A549 (cell line): ENCODE measurements at regions not wholly inside any gene's neighbourhood (a gene's known extent, or its start where the extent isn't known, plus 50 kb on each side); places are given as distances from the start of the nearest gene placed in this dataset.

Experiments
- ATAC-seq, 2 experiments: fragments of 200-7000 bp in 1 of 2; fragments of >200 bp in 1 of 2; cut with Nextera tagmentation in 1 of 2; cut with Tn5 transposase in 1 of 2; 3 replicates each; pipeline versions ENCODE4 v1.8.0 to v1.9.1; 2018 to 2020; ENCODE audit warnings: mild to moderate bottlenecking in 1 of 2, moderate library complexity in 1 of 2
- CTCF ChIA-PET: fragments of 300-600 bp; sonication (Branson Sonifier 250); formaldehyde crosslinking; extraction: SDS; loops from one replicate; lab custom pipeline; 2021; ENCODE audit warnings: antibody characterized with exemption, inconsistent platforms; lab: Yijun Ruan, JAX
- POLR2A ChIA-PET: fragments of 350-600 bp; formaldehyde crosslinking; extraction: SDS; loops from one replicate; lab custom pipeline; 2021; ENCODE audit warnings: antibody characterized with exemption, inconsistent platforms; lab: Yijun Ruan, JAX
- DNase-seq, 2 experiments: peaks; one replicate each; pipeline versions ENCODE4 v3.0.0 to v3.0.0-alpha.2; 2011 to 2016; ENCODE audit warnings: low read depth in 1 of 2, low spot score in 1 of 2
- FAIRE-seq: peaks from 2 replicates; lab custom pipeline; 2011; peaks lifted over from hg19 to GRCh38; lab: Jason Lieb, UNC
- H3K27ac ChIP-seq, 2 experiments: fragments of >200 bp; sonication (Bioruptor Twin); formaldehyde crosslinking; 3 replicates each; pipeline ENCODE4 v1.5.1; 2016 to 2017
- H3K4me1 ChIP-seq: fragments of >200 bp; sonication (Bioruptor Twin); formaldehyde crosslinking; 3 replicates; pipeline ENCODE4 v1.6.1; 2016
- H3K4me2 ChIP-seq: fragments of >200 bp; sonication (Bioruptor Twin); formaldehyde crosslinking; 3 replicates; pipeline ENCODE4 v1.6.1; 2016
- H3K4me3 ChIP-seq: fragments of >200 bp; sonication (Bioruptor Twin); formaldehyde crosslinking; 3 replicates; pipeline ENCODE4 v1.5.1; 2016
- H3K9me3 ChIP-seq: fragments of >200 bp; sonication (Bioruptor Twin); formaldehyde crosslinking; 3 replicates; pipeline ENCODE4 v1.6.1; 2016
- CBX2 ChIP-seq: fragments of 200-600 bp; sonication (generic); IDR thresholded peaks from 2 replicates; pipeline ENCODE4 v1.6.1; 2016; ENCODE audit warnings: low read depth, mild to moderate bottlenecking, borderline replicate concordance
- CEBPB ChIP-seq, 2 experiments: fragments of >200 bp in 1 of 2; sonication (Bioruptor Twin) in 1 of 2; formaldehyde crosslinking in 1 of 2; IDR thresholded peaks; 2 replicates each; pipeline ENCODE4 v1.6.1; 2012 to 2016
- CHD4 ChIP-seq: fragments of 200-600 bp; sonication (generic); IDR thresholded peaks from 2 replicates; pipeline ENCODE4 v1.6.1; 2016; ENCODE audit warnings: antibody characterized with exemption, mild to moderate bottlenecking, borderline replicate concordance
- E2F6 ChIP-seq: IDR thresholded peaks from 2 replicates; pipeline ENCODE4 v1.6.1; 2012; ENCODE audit warnings: low read depth, borderline replicate concordance
- EHF ChIP-seq: fragments of 250-450 bp; sonication (Bioruptor Pico); IDR thresholded peaks from 2 replicates; pipeline ENCODE4 v1.5.0; 2020; ENCODE audit warnings: mild to moderate bottlenecking
- ELK1 ChIP-seq: fragments of 150-350 bp; IDR thresholded peaks from 2 replicates; pipeline ENCODE4 v1.6.1; 2014; ENCODE audit warnings: low read depth, mild to moderate bottlenecking, low read length
- EP300 ChIP-seq, 2 experiments: fragments of >200 bp; sonication (Bioruptor Twin); formaldehyde crosslinking; IDR thresholded peaks; 2 replicates in 1 of 2; 3 replicates in 1 of 2; pipeline ENCODE4 v1.6.1; 2016 to 2017
- ESRRA ChIP-seq: fragments of 150-350 bp; IDR thresholded peaks from 2 replicates; pipeline ENCODE4 v1.6.1; 2014; ENCODE audit warnings: mild to moderate bottlenecking, low read length, borderline replicate concordance
- FOSB ChIP-seq: fragments of 250-450 bp; sonication (Bioruptor Pico); IDR thresholded peaks from 2 replicates; pipeline ENCODE4 v1.5.0; 2020; ENCODE audit warnings: mild to moderate bottlenecking, moderate library complexity
- FOSL2 ChIP-seq, 2 experiments: fragments of 450-650 bp in 1 of 2; fragments of >200 bp in 1 of 2; sonication (Bioruptor Twin) in 1 of 2; formaldehyde crosslinking; IDR thresholded peaks; 2 replicates each; pipeline versions ENCODE4 v1.5.0 to v1.6.1; 2016 to 2020; ENCODE audit warnings: mild to moderate bottlenecking in 1 of 2, moderate library complexity in 1 of 2
- GATA3 ChIP-seq: IDR thresholded peaks from 2 replicates; pipeline ENCODE4 v1.6.1; 2012; ENCODE audit warnings: borderline replicate concordance
- HMGXB4 ChIP-seq: fragments of 250-450 bp; sonication (Bioruptor Pico); IDR thresholded peaks from 2 replicates; pipeline ENCODE4 v1.5.0; 2021; ENCODE audit warnings: mild to moderate bottlenecking, moderate library complexity, borderline replicate concordance
- HOXB13 ChIP-seq: fragments of 250-450 bp; sonication (Bioruptor Pico); IDR thresholded peaks from 2 replicates; pipeline ENCODE4 v1.5.0; 2020; ENCODE audit warnings: low read depth, mild to moderate bottlenecking, moderate library complexity
- JUNB ChIP-seq: fragments of >200 bp; sonication (Bioruptor Twin); formaldehyde crosslinking; IDR thresholded peaks from 2 replicates; pipeline ENCODE4 v1.6.1; 2016
- MAZ ChIP-seq: fragments of 150-350 bp; IDR thresholded peaks from 2 replicates; pipeline ENCODE4 v1.6.1; 2014; ENCODE audit warnings: antibody characterized with exemption, low read depth, low read length, borderline replicate concordance
- NFE2L2 ChIP-seq: fragments of 150-350 bp; conservative IDR thresholded peaks from 2 replicates; pipeline ENCODE4 v1.6.1; 2014; ENCODE audit warnings: low read length
- PBX3 ChIP-seq: IDR thresholded peaks from 2 replicates; pipeline ENCODE4 v1.6.1; 2012
- PHF8 ChIP-seq: fragments of 200-600 bp; sonication (generic); IDR thresholded peaks from 2 replicates; pipeline ENCODE4 v1.6.1; 2016; ENCODE audit warnings: low read depth, mild to moderate bottlenecking, antibody characterized with exemption, moderate library complexity, borderline replicate concordance
- RCOR1 ChIP-seq: fragments of 150-350 bp; IDR thresholded peaks from 2 replicates; pipeline ENCODE4 v1.6.1; 2014; ENCODE audit warnings: antibody characterized with exemption, low read length, low read depth
- SMC3 ChIP-seq: fragments of >200 bp; sonication (Bioruptor Twin); formaldehyde crosslinking; IDR thresholded peaks from 3 replicates; pipeline ENCODE4 v1.6.1; 2018; ENCODE audit warnings: inconsistent platforms
- SREBF2 ChIP-seq: fragments of 450-650 bp; IDR thresholded peaks from 2 replicates; pipeline ENCODE4 v1.6.1; 2014; ENCODE audit warnings: mild to moderate bottlenecking, moderate library complexity
- TFCP2L1 ChIP-seq: fragments of 250-450 bp; sonication (Bioruptor Pico); IDR thresholded peaks from 2 replicates; pipeline ENCODE4 v1.5.0; 2021; ENCODE audit warnings: mild to moderate bottlenecking
- ZSCAN20 ChIP-seq: fragments of 250-450 bp; sonication (Bioruptor Pico); IDR thresholded peaks from 2 replicates; pipeline ENCODE4 v1.8.0; 2022; ENCODE audit warnings: mild to moderate bottlenecking, moderate library complexity
- WGBS: methylation state at CpG from one replicate; pipeline ENCODE4 v1.1.6; 2017; ENCODE audit errors: missing lambda C conversion rate; 5-methylcytosine and 5-hydroxymethylcytosine counted together
- TF ChIP-seq, protein P1 (sequence below): IDR thresholded peaks from 2 replicates; pipeline ENCODE4 v1.6.1; 2012

DNA sequence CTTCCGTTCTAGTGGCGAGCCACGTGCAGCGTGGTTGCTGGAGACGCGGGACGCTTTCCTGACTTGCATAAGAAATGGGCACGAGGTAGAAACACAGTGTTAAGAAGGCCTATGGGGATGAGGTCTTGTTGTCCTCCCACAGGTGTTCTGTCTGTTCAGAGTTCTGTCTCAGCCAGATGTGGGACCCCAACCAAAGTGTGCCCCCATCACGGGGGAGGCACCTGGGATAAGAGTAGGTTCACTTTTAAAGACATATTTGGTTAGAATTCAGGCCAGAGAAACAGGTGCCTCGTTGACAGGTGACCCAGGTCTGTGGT lies 56.0 kb upstream of the PITRM1 start (continued):
- TF ChIP-seq HMGXB4 (CRISPR knock-in tag), result no peak
- no peak for TF ChIP-seq HOXB13
- TF ChIP-seq MAZ, result no peak

DNA sequence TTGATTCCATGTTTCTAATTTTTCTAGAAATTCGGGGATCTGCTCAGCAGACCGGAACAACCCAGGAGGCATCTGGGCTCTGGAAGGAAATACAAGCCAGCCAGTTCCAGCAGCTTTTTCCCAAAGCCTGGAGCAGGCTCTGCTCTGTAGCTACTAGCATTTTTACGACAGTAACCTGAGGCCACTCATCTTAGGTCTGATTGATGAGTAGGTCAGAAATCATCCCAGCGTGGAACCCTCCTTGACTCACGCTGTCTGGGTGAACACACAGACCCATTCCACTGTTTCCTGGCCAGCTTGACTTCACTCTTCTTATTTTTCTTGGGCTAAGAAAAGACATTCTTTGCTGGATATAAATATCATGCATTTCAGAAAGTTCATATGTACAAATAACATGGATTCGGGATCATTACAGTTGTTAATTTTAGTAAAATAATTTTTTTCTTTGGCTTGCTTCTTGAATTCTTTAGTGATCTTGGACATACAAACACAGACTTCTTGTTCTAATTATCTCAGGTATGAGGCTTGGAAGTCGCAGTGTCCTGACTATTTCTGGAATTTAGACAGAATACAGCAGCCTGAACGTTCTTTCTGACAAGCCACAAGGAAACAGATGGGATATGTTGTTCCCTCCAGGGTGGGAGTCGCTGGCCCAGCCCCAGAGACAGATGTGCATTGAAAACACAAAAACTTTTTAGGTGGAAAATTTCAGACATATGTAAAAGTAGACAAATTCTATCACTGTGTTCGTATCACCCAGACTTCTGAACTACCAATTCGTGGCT lies 54.6 kb upstream of the PITRM1 start:
- ATAC-seq, result peak; percentile 82 to 93; a peak in 5 of 6 replicates
- peak overlapping the region; percentile 67 to 81 for H3K27ac ChIP-seq

More for the DNA sequence above, 54.6 kb upstream of the PITRM1 start:
- WGBS, result 30% methylated on average over 11 of the region's 11 CpGs
- ChIA-PET POLR2A (no interaction called here), CTCF (interaction anchor here (1.1 to 2.6 kb wide), 5 partner anchors 11 to 34 kb away, joined by 3 to 9 read pairs (median 3); no protein-coding TSS in a partner anchor)
- FAIRE-seq, result peak; percentile 46
- H3K9me3 ChIP-seq, result no peaks in the 10 kb centered on the region
- H3K4me1 ChIP-seq, result peaks cover 32% of the 10 kb centered on the region
- TF ChIP-seq GATA3 (peak; percentile 18; the same call in 1 of the 2 replicates), CBX2 (no peak), NFE2L2 (no peak), EHF (CRISPR knock-in tag) (no peak), SREBF2 (no peak), FOSB (CRISPR knock-in tag) (no peak), PHF8 (no peak), ZSCAN20 (no peak), PBX3 (no peak), SMC3 (no peak), E2F6 (no peak), JUNB (peak; percentile 58; the same call in 1 of the 2 replicates), CEBPB (IDR thresholded peaks at IDR 0.05) (no peak), RCOR1 (no peak), FOSL2 (IDR thresholded peaks at IDR 0.05) (0 out of 2 replicates have a peak, but pooled peaks have one; percentile 21), FOSL2 (CRISPR knock-in tag; IDR thresholded peaks at IDR 0.05) (peak; percentile 48; the same call in 1 of the 2 replicates), EP300 (IDR thresholded peaks at IDR 0.05) (no peak), CHD4 (no peak), ESRRA (no peak), ELK1 (no peak), TFCP2L1 (no peak)
- TF ChIP-seq, protein P1, sequence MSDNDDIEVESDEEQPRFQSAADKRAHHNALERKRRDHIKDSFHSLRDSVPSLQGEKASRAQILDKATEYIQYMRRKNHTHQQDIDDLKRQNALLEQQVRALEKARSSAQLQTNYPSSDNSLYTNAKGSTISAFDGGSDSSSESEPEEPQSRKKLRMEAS, result peak; percentile 35; the same call in 1 of the 2 replicates
- peak; percentile 36 to 60 for DNase-seq
- no peak overlapping the region for H3K4me3 ChIP-seq
- peak overlapping the region; percentile 48 for H3K4me2 ChIP-seq
